ENCODE measurements at regions not wholly inside any gene's neighbourhood (a gene's known extent, or its start where the extent isn't known, plus 50 kb on each side); places are given as distances from the start of the nearest gene placed in this dataset.
A peak's percentile ranks its signal among the peaks of the same experiment; 100 is the strongest.

DNA sequence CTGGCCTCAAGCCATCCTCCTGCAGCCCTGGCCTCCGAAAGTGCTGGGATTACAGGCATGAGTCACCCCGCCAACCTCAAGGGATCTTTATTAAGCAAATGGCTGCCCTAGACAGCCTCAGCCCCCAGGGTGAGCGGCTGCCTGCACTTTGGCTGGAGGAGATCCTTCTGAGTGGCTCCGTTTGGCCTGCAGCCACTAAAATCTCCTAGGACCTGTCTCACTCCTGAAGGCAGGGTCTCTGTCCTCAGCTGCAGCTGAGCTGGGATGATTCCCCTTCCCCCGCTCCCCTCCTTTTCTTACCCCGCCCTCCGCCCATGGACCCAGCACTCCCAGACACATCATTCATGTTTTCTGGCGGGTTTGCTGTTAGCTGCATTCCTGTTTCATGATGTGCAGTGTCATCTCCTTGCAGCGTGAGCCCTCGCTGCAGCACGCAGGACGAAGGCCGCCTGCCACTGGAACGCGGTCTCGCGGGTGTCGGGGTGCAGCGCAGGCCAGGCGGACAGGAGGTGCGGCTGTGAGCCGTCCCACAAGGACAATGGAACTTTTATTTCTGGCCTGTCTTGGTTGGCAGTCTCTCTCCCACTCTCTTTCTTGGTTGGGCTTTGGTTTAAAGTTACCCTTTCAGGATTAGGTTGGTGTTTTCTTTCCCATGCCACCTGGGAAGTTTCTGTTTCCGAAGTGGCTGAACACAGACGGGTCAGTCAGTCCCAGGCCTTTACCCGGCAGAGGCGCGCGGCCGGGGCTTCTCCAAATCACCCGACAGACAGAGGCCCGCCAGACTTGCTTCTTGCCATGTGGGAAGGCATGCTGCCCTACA is 137.1 kb downstream of the FOXD1 start:
- DNase-seq (ENCODE audit: low read depth) = peak; percentile 92

GRCh38 chr5:73307645-73308355 is 134.8 kb downstream of the TMEM174 start:
- no peak for DNase-seq (ENCODE audit: low read depth)

GRCh38 chr5:73306741-73307275 is 133.8 kb downstream of the TMEM174 start:
- DNase-seq (ENCODE audit: low read depth) = no peak

- DNase-seq (ENCODE audit: low read depth) = no peak
These were observed 133.2 kb downstream of the TMEM174 start for GRCh38 chr5:73306078-73306719.

DNA sequence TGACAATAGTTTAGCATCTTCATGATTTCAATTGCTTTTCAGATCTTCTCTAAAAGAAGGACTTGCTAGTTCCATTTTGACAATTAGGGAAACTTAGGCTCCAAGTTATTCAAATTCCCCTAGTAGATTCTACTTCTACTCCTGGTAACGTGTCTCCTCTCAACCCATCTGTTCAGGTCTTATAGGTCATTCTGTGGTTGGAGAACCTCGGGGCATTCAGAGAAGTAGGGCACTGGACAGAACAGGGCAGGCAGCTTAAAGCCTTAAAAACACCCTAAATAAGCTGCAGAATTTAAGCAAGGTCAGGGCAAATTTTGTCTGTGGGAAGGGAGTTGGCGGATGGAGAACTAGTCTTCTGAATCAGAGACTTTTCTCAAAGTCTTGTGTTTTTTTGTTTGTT is 132.4 kb downstream of the TMEM174 start:
- no peak for DNase-seq (ENCODE audit: low read depth)

DNA sequence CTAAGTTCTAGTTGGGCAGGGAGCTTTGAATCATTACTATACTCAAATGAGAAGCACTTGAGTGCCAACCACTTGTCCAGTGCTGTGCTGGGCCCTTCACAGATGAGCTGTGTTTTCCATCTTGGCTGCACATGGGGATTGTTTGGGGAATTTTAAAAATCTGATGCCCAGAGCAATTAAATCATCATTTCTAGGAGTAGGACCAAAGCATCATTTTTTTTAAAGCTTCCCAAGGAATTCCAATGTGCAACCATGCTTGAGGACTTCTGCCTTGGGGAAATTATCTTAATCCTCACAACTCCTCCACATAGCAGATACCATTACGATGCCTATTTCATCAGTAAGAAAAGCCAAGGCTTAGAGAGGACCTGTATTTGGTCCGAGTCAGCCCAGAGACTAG is 131.4 kb downstream of the TMEM174 start:
- no peak for DNase-seq (ENCODE audit: low read depth)

GRCh38 chr5:73303148-73304079 is 130.4 kb downstream of the TMEM174 start:
- no peak for DNase-seq (ENCODE audit: low read depth)

DNA sequence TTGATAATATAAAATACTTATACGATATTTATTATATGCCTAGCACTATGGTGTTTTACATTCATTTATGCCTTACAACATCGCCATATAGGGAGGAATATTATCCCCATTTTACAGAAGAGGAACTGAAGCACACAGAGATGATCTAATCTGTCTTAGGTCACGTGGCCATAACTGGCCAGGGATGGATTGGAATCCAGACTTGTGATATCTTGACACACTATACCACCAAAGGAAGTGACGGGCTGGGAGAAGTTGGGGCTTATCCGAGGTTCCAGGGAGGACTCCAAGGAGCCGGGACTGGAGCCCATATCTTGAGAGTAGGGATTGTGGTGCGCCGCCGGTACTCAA is 129.8 kb downstream of the TMEM174 start:
- no peak for DNase-seq (ENCODE audit: low read depth)

DNA sequence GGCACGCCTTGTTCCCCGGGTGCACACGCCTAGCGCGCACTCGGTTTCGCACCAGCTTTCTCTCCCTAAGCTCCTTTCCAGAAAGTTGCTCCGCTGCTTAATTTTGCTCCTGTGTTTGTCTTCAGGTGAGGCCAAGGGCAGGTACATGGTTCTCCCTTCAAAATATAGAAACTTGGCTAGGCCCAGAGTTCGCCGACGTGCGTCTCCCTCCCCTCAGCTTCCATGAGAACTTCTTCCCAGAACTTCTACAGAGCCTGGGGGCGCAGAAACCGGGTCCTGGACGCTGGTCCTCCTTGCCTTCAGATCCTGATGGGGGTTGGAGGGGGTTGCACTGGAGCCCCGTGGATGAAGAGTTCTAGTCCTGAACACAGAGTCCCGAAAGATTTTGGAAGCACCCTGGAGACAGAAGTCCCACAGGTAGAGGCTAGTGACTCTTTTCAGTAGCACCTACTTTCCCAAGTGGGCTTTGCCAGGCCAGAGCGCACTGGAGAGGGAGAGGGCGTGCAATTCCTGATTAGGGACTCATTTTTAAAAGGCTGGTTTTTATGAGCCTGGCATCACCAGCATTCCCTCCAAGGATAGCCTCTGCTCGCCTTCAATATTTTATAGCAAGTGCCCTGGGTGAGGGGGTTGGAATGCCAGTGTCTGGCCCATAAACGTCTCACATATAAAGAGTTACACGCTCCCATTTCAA is 128.4 kb downstream of the TMEM174 start:
- no peak for DNase-seq (ENCODE audit: low read depth)

DNA sequence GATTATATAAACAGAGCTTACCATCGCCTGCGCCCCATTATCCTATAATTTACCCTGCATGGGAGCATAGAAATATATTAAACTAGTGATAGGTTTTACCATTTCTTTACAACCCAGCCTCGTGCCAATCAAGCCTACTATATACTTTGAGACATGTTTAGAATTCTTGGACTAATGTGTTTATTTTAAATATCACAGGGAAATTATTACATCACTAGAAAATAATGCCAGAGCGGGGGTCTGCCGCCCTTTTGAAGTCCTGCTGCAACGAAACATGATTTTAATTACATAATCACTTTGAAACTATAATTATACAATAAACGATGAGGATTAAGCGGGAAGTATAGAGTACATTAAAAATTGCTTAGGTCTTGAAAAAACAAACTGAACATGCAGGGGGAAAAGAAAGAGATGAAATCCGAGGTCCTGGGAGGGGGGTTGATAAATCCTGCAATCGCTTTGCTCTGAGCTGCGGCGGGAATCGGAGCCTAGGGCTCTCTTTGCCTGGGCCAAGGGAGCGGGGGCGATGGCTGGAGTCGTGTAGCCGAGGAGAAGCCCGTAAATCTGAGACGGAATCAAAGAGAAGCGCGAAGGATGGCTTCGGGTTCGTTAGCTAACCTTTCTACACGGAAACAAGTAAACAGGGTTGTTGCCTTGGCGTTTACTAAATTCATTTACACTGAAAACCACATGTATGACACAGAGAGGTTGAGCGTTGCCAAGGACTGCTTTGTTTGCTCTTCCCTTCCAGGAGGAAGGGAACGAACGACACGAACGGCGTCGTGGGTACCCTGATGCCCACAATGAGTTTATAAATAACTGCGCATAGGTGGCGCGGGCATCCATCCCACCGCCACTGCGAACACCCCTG is 127.6 kb downstream of the TMEM174 start:
- DNase-seq (ENCODE audit: low read depth) = no peak

DNA sequence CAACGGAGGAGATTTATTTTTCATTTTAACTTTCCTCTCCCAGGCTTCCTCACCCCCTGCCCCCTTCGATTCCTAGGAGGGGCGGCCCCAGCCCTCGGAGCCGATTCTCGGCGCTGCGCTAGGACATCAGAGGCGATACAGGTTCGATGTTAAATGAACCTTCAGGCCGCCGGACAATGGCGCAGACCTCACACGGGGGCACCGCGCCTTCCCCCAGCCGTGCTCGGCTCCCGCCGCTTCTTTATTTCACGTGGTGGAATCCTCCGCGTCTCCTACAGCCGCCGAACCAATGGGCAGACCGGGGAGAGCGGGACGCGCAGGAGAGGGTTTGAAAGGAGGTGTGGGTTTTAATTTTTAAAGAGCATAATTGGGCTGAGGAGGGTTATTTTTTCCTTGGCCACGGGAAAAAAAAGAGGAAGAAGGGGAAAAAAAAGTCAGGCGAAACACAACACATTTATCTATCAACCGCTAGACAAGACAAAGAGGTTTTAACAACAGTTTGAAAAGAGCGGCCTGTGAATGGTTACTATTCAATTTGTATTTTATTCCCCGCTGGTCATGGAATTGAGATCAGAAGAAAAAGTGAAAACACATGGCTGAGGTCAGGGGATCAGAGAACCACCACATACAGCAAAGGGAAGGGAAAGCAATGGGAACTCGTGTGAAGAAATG is 126.8 kb downstream of the TMEM174 start:
- DNase-seq (ENCODE audit: low read depth) = no peak

DNA sequence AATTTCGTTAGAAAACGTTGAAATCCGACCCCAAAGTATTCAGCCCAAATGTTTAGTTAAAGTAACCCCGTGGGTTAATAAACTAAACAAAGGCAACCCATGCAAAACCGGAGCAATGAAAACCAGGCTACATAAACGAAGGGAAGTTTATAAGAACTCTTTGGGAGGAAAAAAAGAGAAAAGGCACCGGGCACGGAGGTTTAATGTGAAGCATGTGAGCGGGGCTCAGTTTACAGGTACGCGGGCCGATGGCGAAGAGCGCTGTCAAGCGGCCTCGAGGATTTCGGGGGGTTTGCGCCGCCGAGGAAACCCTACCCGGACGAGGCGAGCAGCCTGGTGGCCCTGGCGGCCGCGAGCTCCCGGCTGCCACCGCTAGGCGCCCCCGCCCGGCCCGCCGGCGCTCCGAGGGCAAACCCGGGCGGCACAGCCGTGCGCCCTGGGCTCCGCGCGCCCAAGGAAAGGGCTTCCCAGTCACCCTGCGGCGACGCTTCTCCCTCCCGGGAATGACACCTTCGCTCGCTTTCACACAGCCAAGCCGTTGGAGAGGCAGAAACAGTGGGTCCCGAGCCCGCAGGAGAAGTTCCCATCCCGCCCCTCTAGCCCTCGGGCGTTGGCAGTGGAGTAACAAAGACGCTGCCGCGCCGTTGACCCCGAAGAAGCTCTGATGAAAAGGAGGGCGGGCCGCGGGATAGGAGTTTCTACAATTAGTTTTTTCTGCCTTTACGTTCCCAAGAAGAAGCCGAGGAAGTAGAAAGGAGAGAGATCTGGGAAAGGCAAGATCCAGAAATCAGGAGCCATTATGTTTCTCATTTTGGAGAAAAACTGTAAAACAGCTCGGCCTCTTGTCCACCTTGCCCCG is 126.0 kb downstream of the TMEM174 start:
- DNase-seq (ENCODE audit: low read depth) = peak; percentile 65

- DNase-seq (ENCODE audit: low read depth) = no peak
These were observed 125.3 kb downstream of the TMEM174 start for GRCh38 chr5:73298251-73298771.

GRCh38 chr5:73297430-73297829 is 124.4 kb downstream of the TMEM174 start:
- no peak for DNase-seq (ENCODE audit: low read depth)

DNA sequence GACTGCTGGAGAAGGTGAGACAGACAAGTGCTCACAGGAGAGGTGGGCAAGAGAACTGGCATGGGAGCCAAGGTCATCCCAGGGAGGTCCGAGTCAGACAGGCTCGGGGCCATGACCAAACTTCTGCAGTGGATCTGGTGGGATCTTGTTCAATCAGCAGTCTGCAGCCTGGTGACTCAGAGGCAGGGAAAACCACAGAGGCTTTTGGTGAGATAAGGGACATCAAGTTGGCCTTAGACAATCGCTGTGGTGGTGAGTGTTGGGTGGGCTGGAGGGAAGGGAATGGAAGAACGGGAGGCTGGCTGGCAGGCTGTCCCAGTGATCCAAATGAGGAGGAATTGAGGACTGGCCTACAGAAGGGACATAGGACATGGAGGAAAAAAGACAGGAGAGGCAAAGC is 123.8 kb downstream of the TMEM174 start:
- DNase-seq (ENCODE audit: low read depth) = peak; percentile 80

- no peak for DNase-seq (ENCODE audit: low read depth)
These were observed 122.9 kb downstream of the TMEM174 start for GRCh38 chr5:73295921-73296320.

DNA sequence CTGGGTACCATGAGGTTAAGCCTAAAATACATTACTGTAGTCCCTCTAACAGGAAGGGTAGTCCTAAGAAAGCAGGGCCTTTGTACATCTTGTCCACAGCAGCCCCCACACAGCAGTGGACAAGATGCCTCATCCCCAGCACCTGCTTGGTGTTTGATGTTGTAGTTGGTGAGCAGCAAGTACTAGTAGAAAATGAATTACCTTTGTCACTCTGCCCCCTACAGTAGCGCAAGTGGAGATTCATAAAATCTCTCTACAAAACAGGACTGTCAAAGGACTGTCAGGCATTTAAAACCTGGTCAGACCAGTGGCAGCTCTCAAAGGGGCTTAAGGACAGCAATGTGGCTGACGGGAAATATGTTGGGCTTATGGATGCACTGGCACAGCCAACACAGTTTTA is 122.5 kb downstream of the TMEM174 start:
- DNase-seq (ENCODE audit: low read depth) = no peak

- DNase-seq (ENCODE audit: low read depth) = no peak
These were observed 119.9 kb downstream of the TMEM174 start for GRCh38 chr5:73292816-73293459.

All from ELR (cell line).